Progenitor cell of endocrine pancreas (in vitro differentiated cells): ENCODE measurements at regions not wholly inside any gene's neighbourhood (a gene's known extent, or its start where the extent isn't known, plus 50 kb on each side); places are given as distances from the start of the nearest gene placed in this dataset.
"Not testable (repeated sequence)": the region's sequence is repeated elsewhere in the genome, so short reads cannot be mapped to it uniquely, and the experiment has no call there.

ENCODE experiments used
- DNase-seq: peaks from one replicate; pipeline ENCODE4 v3.0.0; 2021; ENCODE audit warnings: low spot score; ENCODE audit not compliant: unreplicated experiment
- H3K27ac Mint-ChIP-seq: 2 replicates; pipeline ENCODE4 v1.8.0; 2021; ENCODE audit warnings: mild to moderate bottlenecking, moderate library complexity, mixed read lengths
- H3K27me3 Mint-ChIP-seq: 2 replicates; pipeline ENCODE4 v1.8.0; 2021; ENCODE audit warnings: mixed read lengths
- H3K36me3 Mint-ChIP-seq: 2 replicates; pipeline ENCODE4 v1.8.0; 2022; ENCODE audit warnings: mixed read lengths; ENCODE audit not compliant: insufficient read depth
- H3K4me1 Mint-ChIP-seq: 2 replicates; pipeline ENCODE4 v1.8.0; 2021; ENCODE audit warnings: low read depth, mixed read lengths
- H3K4me3 Mint-ChIP-seq: 2 replicates; pipeline ENCODE4 v1.8.0; 2021; ENCODE audit warnings: low read depth, mild to moderate bottlenecking, moderate library complexity, mixed read lengths
- H3K9me3 Mint-ChIP-seq: 2 replicates; pipeline ENCODE4 v1.8.0; 2021; ENCODE audit warnings: low read depth, mixed read lengths
- CTCF ChIP-seq: fragments of 200-600 bp; sonication (generic); IDR thresholded peaks from one replicate; pipeline ENCODE4 v1.5.0; 2021; ENCODE audit warnings: antibody characterized with exemption, mild to moderate bottlenecking; ENCODE audit not compliant: unreplicated experiment

- no peaks in the 10 kb centered on the region for H3K36me3 Mint-ChIP-seq
- TF ChIP-seq CTCF = peak; percentile 60
- DNase-seq = no peak
- H3K27ac Mint-ChIP-seq = no peak overlapping the region
- H3K4me1 Mint-ChIP-seq = no peaks in the 10 kb centered on the region
- peaks cover under 1% of the 10 kb centered on the region for H3K9me3 Mint-ChIP-seq
- H3K27me3 Mint-ChIP-seq = peaks cover 18% of the 10 kb centered on the region
- no peak overlapping the region for H3K4me3 Mint-ChIP-seq
Observed at GRCh38 chr5:53262348-53262970, 152.9 kb upstream of the MOCS2 start.

- Mint-ChIP-seq H3K27me3 (peaks cover 18% of the 10 kb centered on the region), H3K4me3 (no peak overlapping the region), H3K4me1 (no peaks in the 10 kb centered on the region), H3K36me3 (no peaks in the 10 kb centered on the region), H3K9me3 (peaks cover 5% of the 10 kb centered on the region), H3K27ac (no peak overlapping the region)
- DNase-seq = no peak
- no peak for TF ChIP-seq CTCF
Observed at GRCh38 chr5:53263151-53263550, 153.6 kb upstream of the MOCS2 start.

DNA sequence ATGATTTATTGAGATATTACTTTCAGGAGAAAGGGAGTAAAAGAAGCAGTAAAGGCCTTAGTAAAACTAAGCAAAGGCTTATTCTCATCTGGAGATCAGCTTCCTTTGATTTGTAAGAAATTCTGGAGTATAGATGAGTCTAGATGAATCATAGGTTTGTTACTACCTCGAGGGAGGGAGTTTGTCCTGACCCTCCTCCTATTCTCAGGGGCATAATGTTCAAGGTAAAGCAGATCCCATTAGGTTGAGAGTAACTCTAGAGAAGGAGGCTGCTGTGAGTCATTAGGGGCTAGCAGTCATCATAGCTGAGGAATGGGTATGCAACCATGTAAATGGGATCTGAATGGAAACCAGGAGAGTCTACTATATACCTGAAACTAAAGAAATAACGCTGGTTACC, 155.5 kb upstream of the MOCS2 start:
- peaks cover 18% of the 10 kb centered on the region for H3K27me3 Mint-ChIP-seq
- DNase-seq = no peak
- peaks cover 12% of the 10 kb centered on the region for H3K9me3 Mint-ChIP-seq
- H3K36me3 Mint-ChIP-seq = no peaks in the 10 kb centered on the region
- no peaks in the 10 kb centered on the region for H3K4me1 Mint-ChIP-seq
- H3K4me3 Mint-ChIP-seq = no peak overlapping the region
- H3K27ac Mint-ChIP-seq = no peak overlapping the region
- TF ChIP-seq CTCF = no peak

GRCh38 chr5:53268241-53268640, 158.7 kb upstream of the MOCS2 start:
- H3K27me3 Mint-ChIP-seq = peaks cover 13% of the 10 kb centered on the region
- H3K36me3 Mint-ChIP-seq, DNase-seq, H3K4me1 Mint-ChIP-seq, H3K4me3 Mint-ChIP-seq, H3K27ac Mint-ChIP-seq: not testable (repeated sequence)
- peaks cover 12% of the 10 kb centered on the region for H3K9me3 Mint-ChIP-seq

DNA sequence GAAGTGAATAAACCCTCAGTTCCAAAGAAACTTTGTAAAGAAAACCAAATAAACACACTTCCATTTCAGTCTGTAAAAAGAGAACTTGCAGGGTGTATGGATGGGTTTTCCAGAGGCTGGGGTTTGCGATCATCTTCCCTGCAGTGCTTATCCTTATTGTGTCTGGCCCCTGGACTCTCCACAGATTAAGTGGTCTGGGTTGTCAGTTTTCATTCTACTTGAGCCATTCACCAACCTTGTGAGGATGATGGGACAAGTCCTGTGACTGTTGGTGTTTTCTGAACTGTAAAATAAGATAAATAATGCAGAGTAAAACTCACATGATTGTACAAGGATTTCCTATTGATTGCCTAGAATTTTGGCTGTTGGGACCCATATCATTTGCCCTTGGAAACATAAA, 166.1 kb upstream of the MOCS2 start:
- H3K4me3 Mint-ChIP-seq = no peak overlapping the region
- TF ChIP-seq CTCF = no peak
- DNase-seq = no peak
- no peak overlapping the region for H3K27ac Mint-ChIP-seq
- no peaks in the 10 kb centered on the region for H3K9me3 Mint-ChIP-seq
- peaks cover 16% of the 10 kb centered on the region for H3K27me3 Mint-ChIP-seq
- H3K4me1 Mint-ChIP-seq = no peaks in the 10 kb centered on the region
- no peaks in the 10 kb centered on the region for H3K36me3 Mint-ChIP-seq

GRCh38 chr5:53276825-53277224, 167.3 kb upstream of the MOCS2 start:
- H3K9me3 Mint-ChIP-seq = peaks cover 4% of the 10 kb centered on the region
- peaks cover 16% of the 10 kb centered on the region for H3K27me3 Mint-ChIP-seq

More at GRCh38 chr5:53276825-53277224, 167.3 kb upstream of the MOCS2 start:
- no peak overlapping the region for H3K27ac Mint-ChIP-seq
- no peaks in the 10 kb centered on the region for H3K36me3 Mint-ChIP-seq
- H3K4me3 Mint-ChIP-seq = no peak overlapping the region
- DNase-seq = no peak
- no peak for TF ChIP-seq CTCF
- H3K4me1 Mint-ChIP-seq = no peaks in the 10 kb centered on the region
